HFFc6 (cell line): ENCODE measurements at regions not wholly inside any gene's neighbourhood (a gene's known extent, or its start where the extent isn't known, plus 50 kb on each side); places are given as distances from the start of the nearest gene placed in this dataset.

ENCODE experiments used
- DNase-seq: peaks from one replicate; pipeline ENCODE4 v3.0.0-alpha.2; 2018
- H3K27ac Mint-ChIP-seq: 2 replicates; pipeline ENCODE4 v1.8.0; 2020; ENCODE audit warnings: mild to moderate bottlenecking, mixed read lengths
- H3K27me3 Mint-ChIP-seq: 2 replicates; pipeline ENCODE4 v1.8.0; 2021; ENCODE audit warnings: mild to moderate bottlenecking, moderate library complexity, mixed read lengths; ENCODE audit not compliant: insufficient read depth
- H3K36me3 Mint-ChIP-seq: 2 replicates; pipeline ENCODE4 v1.8.0; 2021; ENCODE audit warnings: low read depth, mixed read lengths
- H3K4me1 Mint-ChIP-seq: 2 replicates; pipeline ENCODE4 v1.8.0; 2020; ENCODE audit warnings: low read depth, mixed read lengths
- H3K4me3 Mint-ChIP-seq: 2 replicates; pipeline ENCODE4 v1.8.0; 2020; ENCODE audit warnings: mild to moderate bottlenecking, moderate library complexity, mixed read lengths
- H3K9me3 Mint-ChIP-seq: 2 replicates; pipeline ENCODE4 v1.8.0; 2020; ENCODE audit warnings: mild to moderate bottlenecking, mixed read lengths
- TF ChIP-seq, protein P1 (sequence below): fragments of 200-600 bp; sonication (generic); IDR thresholded peaks from 2 replicates; pipeline ENCODE4 v1.5.0; 2021; ENCODE audit warnings: antibody characterized with exemption, mild to moderate bottlenecking

DNA sequence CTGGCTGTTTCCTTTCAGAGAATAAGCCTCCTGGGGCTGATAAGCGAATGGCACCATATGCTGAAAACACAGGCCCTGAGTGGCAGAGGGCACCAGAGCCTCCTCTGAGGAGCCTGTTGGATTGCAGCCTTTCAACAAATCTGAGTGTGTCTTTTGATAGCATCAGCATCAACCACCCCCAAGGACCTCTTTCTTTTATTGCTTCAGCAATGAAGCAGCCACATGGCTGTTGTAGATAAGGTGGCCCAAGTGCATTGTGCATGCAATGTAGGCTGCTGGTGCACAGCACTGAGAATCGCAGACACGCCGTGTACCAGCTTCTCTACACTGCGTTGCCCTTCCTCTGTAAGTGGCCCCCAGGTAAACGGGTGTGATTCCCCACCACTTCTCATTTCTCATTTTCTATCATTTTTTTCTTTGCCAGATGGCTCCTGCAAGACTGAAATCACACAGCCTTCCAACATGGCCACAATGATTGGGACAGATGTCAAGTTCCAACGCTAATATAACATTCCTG is 191.7 kb downstream of the DAD1 start:
- H3K36me3 Mint-ChIP-seq, result no peaks in the 10 kb centered on the region
- TF ChIP-seq, protein P1, sequence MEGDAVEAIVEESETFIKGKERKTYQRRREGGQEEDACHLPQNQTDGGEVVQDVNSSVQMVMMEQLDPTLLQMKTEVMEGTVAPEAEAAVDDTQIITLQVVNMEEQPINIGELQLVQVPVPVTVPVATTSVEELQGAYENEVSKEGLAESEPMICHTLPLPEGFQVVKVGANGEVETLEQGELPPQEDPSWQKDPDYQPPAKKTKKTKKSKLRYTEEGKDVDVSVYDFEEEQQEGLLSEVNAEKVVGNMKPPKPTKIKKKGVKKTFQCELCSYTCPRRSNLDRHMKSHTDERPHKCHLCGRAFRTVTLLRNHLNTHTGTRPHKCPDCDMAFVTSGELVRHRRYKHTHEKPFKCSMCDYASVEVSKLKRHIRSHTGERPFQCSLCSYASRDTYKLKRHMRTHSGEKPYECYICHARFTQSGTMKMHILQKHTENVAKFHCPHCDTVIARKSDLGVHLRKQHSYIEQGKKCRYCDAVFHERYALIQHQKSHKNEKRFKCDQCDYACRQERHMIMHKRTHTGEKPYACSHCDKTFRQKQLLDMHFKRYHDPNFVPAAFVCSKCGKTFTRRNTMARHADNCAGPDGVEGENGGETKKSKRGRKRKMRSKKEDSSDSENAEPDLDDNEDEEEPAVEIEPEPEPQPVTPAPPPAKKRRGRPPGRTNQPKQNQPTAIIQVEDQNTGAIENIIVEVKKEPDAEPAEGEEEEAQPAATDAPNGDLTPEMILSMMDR, result no peak
- DNase-seq, result no peak
- H3K9me3 Mint-ChIP-seq, result no peaks in the 10 kb centered on the region
- H3K27me3 Mint-ChIP-seq, result peaks cover 44% of the 10 kb centered on the region
- no peaks in the 10 kb centered on the region for H3K4me1 Mint-ChIP-seq
- no peak overlapping the region for H3K4me3 Mint-ChIP-seq
- H3K27ac Mint-ChIP-seq, result no peak overlapping the region

DNA sequence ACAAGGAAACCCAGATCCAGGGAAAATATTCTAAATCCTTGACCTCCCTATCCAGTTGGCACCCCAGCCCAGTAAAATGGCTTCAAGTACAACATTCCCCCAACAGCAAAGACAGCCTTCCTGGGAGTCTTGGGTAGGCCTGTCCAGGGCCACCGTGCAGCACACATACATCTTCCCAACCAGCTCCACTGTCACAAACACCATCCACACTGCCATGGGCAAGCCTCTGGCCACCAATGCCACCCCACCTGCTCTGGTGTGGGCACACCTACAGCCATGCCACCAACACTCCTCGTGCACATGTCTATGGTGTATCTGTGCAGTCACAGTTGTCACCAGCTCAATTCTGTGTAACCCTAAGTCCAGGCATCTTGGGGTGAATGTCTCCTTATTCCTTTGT is 193.2 kb downstream of the DAD1 start:
- Mint-ChIP-seq H3K9me3 (no peaks in the 10 kb centered on the region), H3K27ac (no peak overlapping the region), H3K36me3 (no peaks in the 10 kb centered on the region), H3K4me1 (no peaks in the 10 kb centered on the region), H3K27me3 (peaks cover 45% of the 10 kb centered on the region), H3K4me3 (no peak overlapping the region)
- no peak for DNase-seq
- TF ChIP-seq, protein P1, result no peak

DNA sequence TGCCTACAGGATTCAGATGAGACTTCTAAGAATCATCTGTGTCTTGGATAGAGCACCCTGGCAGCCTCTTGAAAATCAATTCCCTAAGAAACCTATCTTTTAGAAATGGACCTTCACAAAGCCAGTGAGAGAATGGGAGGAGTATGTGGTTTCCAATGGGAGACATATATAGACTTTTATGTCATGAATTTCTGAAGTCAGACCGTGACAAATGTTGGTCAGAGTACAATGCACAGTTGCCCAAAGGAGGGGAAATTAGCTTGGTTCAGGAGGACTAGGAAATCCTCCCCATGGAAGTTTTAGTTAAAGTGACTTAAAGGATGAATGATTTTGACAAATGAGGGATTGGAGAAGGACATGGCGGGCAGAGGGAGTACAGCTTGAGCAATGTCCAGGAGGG is 194.4 kb downstream of the DAD1 start:
- no peak for DNase-seq
- H3K4me1 Mint-ChIP-seq, result 0 out of 2 replicates have a peak, but pooled peaks cover 7% of the 10 kb centered on the region
- peaks cover 41% of the 10 kb centered on the region for H3K27me3 Mint-ChIP-seq
- no peaks in the 10 kb centered on the region for H3K36me3 Mint-ChIP-seq
- H3K27ac Mint-ChIP-seq, result no peak overlapping the region
- TF ChIP-seq, protein P1, result no peak
- no peaks in the 10 kb centered on the region for H3K9me3 Mint-ChIP-seq
- H3K4me3 Mint-ChIP-seq, result no peak overlapping the region

DNA sequence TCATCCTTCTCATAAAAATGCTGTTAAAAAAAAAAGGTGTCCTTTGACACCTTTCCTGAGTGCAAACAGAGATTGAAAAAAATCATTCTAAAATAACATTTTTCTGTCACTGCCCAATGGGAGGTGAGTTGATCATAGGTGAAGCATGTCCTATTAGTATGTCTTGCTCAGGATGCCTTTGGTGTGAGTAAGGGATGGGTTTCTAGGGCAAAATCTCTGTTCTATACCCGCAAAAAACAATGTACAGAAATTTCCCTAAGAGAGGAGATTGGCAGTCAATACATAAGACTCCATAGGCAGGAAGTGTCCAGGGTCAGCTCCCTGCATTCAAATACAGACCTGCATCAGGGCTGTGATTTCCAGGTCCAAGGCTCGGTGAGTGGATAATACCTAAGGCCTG is 195.2 kb downstream of the DAD1 start:
- TF ChIP-seq, protein P1, result no peak
- H3K27me3 Mint-ChIP-seq, result peaks cover 42% of the 10 kb centered on the region
- H3K9me3 Mint-ChIP-seq, result no peaks in the 10 kb centered on the region
- no peak for DNase-seq
- no peaks in the 10 kb centered on the region for H3K36me3 Mint-ChIP-seq
- no peak overlapping the region for H3K4me3 Mint-ChIP-seq
- no peak overlapping the region for H3K27ac Mint-ChIP-seq
- peaks cover 9% of the 10 kb centered on the region; the same call in 1 of the 2 replicates for H3K4me1 Mint-ChIP-seq

DNA sequence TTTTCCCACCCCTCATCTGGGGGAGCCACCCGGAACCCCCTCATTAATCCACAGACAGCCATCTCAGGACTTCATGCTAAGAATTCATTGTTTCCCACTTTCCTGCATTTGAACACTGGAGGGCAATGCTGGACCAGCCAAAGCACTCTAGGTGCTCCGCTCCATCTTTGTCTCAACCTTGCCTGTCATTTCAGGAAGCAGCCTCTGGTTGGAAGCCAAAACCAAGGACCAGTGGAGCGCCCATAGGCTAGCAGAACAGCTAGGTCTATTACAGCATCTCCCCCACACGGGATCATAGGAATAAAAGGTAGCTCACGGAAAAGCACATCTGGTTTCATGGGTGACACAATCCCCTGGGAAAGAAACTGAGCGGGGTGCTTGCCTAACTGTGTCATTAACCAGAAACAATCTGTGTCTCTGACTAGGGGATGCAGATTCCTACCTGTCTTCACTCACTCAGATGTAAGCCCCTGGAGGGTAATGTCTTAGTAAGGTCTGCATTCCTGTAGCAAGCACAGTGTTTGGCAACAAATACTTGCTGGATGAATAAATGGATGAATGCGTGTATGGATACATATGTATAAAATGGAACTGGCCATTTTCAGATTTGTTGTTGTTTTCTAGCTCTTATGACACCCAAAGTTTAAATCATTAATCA is 197.0 kb downstream of the DAD1 start:
- peaks cover 47% of the 10 kb centered on the region for H3K27me3 Mint-ChIP-seq
- H3K36me3 Mint-ChIP-seq, result no peaks in the 10 kb centered on the region
- H3K9me3 Mint-ChIP-seq, result no peaks in the 10 kb centered on the region
- TF ChIP-seq, protein P1, result peak; percentile 78
- H3K27ac Mint-ChIP-seq, result no peak overlapping the region
- H3K4me3 Mint-ChIP-seq, result no peak overlapping the region
- H3K4me1 Mint-ChIP-seq, result peaks cover 22% of the 10 kb centered on the region
- DNase-seq, result peak; percentile 67
